ENCODE measurements at regions not wholly inside any gene's neighbourhood (a gene's known extent, or its start where the extent isn't known, plus 50 kb on each side); places are given as distances from the start of the nearest gene placed in this dataset.

DNA sequence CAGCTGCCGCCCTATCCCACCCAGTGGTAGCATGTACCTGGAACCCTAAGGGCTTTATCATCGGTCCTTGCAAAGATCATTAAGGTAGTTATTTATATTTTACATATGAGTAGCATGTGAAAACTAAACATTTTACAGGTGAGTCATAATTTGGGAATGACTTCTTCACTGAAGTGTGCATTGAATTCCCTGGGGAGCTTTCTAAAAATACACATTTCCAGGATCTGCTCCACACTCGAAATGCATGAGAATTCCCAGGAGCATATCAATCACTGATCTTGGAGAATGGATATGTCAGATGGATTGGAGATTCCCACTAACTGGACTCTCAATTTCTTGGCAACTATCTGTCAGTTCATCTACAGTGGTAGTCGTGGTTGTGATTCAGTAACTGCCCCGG is 717.5 kb downstream of the IRX1 start:
- DNase-seq (ENCODE audit: low read depth) = no peak

DNA sequence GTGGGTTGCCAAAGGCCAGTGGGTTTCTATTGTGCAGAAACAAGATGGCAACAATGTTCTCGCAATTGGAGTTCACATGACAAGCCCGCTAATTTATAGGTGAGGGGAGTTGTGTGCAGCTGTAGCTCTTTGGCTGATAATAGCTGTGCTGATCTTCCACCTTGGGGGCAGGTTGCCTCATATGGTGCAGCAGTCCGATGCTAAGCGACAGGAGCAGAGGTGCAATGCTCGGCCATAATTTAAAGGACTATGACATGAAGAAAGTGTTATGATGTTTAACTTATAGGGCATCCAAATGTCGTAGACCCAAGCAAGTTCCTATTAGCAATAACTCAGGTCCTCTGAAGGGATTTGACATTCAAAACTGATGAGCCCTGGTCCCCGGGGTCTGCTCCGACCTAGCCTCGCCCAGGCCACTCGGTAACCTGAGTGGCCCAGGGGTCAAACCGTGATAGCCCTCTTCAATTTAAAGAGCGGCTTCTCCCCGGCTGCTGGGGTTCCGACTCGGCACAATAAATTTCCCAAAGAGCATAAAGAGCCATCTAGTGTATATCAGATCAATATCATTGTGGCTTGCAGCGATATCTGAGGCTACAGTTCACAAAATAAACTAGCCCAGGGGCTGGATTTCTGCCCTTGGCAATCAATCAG is 724.0 kb downstream of the IRX1 start:
- no peak for DNase-seq (ENCODE audit: low read depth)

DNA sequence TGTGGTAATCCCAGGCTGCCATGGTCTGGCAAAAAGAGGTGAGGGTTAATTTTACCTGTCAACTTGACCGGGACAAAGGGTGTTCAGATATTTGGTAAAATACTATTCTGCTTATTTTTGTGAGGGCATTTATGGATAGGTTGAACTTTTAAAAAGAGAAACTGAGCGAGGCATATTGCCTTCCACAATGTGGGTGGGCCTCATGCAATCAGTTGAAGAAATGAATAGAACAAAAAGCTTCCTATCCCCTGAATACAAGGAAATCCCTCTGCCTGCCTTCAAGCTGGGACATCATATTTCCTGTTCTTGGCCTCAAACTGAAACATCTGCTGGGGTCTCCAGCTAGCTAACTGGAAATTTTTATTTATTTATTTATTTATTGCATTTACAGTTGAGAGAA is 734.7 kb downstream of the IRX1 start:
- DNase-seq (ENCODE audit: low read depth) = no peak

DNA sequence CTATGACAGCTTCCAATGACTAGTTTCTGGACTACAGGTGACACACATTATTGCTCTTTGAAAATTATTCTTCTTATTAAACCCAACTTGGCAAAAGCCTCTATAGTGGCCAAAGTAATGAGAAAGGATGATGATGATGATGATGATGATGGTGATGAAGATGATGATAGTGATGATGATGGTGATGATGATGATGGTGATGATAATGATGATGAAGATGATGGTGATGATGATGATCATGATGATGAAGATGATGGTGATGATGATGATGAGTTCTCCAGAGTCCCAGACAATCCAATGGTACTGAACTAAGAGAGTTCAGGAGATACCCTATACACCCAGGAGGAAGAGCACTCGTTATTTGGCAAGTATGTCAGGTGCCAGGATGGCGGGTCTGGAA is 739.4 kb downstream of the IRX1 start:
- DNase-seq (ENCODE audit: low read depth) = no peak

DNA sequence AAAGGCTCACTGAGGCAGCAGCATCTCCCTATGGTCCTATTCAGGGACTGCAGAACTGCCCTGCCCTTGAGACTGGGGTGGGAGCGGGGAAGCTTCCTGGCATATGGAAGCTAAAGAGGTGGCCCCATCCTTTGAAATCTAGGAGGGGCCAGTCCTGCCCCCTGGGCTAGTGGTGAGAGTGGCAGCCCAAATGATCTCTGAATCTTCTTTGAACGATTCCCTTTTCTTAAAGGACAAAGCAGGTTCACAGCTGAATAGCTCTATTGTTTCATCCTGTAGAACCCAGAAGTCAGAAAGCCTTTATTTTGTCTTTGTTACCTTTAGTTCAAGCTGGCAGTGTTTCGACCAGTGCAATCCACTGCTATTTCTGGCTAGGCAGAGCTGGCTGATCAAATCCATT is 741.9 kb downstream of the IRX1 start:
- DNase-seq (ENCODE audit: low read depth) = no peak

DNA sequence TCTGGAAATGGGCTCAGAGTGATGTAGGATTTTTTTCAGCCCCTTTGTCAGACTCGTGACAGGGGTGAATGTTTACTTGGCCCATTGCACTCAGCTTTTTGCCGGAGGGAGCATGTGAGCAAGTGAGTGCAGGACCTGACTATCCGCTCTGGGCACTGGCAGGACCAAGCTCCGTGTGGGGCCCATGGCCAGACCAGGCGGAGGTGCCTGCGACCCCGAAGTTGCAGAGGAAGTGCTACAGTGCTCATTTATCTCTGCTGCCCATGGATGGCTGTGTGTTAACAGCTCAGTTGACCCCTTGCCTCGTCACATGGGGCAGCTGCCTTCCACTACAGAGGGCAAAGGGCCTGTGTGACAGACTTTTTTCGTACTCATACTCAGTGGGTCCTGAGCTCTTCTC is 744.3 kb downstream of the IRX1 start:
- no peak for DNase-seq (ENCODE audit: low read depth)

DNA sequence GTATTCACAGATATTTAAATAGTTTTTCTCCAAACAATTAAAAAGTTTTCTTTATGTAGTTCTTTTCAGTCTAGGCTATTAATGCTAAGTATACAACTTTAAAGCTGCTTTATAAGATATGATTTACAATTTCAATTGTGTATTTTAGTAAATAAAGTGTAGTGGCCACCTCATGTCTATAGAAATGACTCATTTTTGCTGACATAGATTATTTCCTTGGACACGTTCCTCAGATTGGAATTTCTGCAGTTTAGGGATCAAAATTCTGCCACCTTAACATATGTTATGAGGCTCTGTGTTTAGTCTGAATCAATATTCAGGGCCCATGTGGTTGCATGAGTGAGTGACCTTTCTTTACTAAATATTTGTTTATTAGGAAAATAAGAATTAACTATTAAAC is 750.2 kb downstream of the IRX1 start:
- DNase-seq (ENCODE audit: low read depth) = no peak

DNA sequence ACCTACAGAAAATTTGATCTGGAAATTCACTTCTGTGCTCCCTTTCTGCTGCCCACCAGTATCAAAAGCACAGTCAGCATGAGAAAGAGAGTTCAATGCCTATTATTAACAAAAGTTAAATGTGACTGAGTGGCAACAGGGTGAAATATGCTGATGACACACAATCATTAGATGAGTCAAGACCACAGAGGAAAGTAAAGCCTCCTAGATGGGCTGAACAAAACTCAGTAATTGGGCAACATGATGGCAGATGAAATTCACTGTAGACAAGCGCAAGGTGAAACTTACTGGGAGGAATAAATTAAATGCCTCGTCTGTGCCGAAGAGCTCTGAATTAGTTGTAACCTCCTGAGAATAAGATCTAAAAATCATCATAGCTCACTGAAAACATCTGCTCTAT is 752.8 kb downstream of the IRX1 start:
- DNase-seq (ENCODE audit: low read depth) = no peak

DNA sequence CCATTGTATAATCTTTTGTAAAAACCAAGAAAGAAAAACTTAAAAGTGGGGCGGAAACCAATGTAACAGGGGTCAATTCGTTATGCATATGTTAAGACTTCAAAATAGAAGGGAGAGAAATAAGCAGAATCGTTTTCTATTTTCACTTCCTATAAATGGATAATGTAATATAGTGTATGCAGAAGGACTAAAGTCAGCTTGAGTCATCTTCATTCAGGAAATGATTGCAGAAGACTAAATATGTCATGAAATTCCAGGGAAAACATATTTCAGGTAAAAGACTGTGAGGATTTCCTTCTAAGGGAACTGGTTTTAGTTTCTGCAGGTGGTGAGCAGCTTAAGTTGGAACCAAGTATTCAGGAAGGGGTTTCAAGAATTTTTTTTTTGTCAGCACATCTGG is 753.3 kb downstream of the IRX1 start:
- DNase-seq (ENCODE audit: low read depth) = no peak

DNA sequence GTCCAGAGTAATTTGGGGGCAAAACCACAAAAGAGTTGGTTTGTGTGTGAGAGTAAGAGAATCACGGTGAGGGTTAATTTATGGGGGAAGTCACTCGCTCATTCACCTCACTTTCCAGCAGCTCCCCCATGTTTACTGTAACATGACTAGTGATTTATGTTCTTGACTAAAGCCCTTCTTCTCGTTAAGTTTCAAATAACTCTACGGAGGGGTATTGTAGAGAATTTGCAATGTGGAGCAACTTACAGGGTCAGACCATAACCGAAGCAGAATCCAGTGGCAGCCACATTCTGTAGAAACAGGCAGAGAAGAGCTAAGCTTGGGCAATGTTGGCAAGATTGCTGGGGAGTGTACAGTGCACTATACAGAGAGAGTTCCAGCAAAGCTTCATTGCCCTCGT is 760.6 kb downstream of the IRX1 start:
- no peak for DNase-seq (ENCODE audit: low read depth)

DNA sequence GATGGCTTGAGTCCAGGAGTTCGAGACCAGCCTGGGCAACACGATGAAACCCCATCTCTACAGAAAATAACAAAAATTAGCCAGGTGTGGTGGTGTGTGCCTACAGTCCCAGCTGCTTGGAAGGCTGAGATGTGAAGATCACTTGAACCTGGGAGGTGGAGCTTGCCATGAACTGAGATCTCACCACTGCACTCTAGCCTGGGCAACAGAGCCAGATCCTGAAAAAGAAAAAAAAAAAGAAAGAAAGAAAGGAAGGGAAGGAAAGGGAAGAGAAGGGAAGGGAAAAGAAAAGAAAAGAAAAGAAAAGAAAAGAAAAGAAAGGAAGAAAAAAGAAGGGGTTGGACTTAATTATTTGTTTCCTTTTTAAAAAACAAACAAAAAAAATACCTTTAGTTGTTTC is 764.2 kb downstream of the IRX1 start:
- no peak for DNase-seq (ENCODE audit: low read depth)

DNA sequence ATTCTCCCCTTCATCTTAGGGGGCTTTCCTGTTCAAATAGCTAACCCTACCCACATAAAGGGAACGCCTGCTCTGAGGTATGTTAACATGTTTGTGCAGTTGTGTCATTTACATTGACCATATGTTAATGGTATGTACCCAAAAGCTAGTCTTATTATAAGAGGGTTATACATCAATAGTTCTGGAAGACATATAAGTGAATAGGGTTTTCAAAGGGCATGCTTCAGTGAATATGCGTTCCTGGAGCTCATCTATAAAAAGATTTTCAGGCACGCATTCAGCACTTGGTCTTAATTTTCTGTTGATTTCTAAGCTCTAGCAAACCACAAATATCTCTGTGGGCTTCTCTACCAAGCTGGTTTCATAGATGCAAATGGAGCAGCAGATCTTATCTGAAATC is 766.1 kb downstream of the IRX1 start:
- DNase-seq (ENCODE audit: low read depth) = no peak

DNA sequence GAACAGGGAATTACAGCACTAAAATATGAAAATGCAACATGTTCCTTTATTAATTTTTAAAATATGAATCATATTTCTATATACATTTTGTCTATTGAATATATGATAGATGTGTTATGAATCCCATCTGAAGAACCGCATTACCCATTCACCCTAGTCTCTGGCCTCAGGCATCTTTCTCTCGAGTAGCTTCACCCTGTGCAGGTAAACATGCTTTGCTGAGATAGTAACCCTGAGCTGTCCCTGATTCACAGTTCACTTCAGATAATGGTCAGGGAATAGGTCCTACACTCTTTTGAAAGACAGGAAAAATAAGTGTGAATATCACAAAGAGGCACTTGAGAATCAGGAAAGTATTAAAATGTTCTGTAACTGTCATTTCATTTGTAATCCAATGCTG is 766.8 kb downstream of the IRX1 start:
- no peak for DNase-seq (ENCODE audit: low read depth)

DNA sequence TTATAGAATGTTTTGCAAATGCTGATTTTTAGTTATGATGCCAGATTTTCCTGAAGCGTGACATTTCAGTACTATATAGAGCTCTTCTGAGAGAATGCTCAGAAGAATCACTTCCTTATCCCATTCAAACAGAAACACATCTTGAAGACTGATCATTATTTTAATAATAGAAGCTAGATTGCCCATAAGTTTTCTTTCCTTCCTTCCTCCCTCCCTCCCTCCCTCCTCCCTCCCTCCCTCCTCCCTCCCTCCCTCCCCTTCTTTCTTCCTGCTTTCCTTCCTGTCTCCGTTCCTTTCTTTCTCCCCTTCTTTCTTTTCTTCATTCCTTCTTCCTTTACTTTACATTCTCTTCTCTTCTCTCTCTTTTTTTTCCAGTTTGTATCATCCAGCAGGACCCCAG is 767.4 kb downstream of the IRX1 start:
- DNase-seq (ENCODE audit: low read depth) = no peak

DNA sequence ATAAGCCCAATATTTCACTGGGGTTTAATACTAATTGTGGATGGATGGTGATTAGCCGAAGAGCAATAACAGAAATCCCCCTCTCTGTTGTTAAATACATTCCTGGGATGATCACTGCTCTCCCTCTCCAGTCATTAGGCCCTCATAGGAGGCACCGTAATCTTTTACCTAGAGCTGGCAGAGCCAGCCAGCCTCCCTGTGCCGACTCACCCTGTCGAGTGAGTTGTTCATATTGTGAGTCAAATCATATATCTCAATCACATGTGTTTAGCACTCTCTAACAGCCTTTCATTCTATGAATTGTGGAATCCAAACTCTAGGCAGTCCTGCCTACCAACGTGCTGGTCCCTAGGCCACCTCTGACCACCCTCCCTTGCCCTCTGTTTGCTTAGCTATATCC is 771.0 kb downstream of the IRX1 start:
- no peak for DNase-seq (ENCODE audit: low read depth)

DNA sequence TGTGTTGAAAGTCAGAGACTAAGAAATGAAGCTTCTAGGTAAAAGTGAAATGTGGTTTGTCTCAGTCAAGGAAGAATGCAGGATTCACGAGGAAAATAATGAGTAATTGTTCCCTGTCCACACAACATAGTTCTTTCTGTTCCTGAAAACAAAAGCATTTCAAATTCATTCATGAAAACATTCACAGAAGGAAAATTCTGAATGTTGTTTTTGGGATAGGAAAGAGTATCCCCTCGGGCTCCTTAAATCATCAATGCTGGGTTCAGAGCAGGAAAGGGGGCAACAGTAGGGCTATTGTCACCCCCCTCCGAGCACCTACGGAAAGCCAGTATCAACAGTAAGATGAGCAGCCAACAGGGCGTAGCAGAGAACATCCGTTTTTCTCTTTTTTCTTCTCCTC is 769.9 kb upstream of the ADAMTS16 start:
- DNase-seq (ENCODE audit: low read depth) = no peak

DNA sequence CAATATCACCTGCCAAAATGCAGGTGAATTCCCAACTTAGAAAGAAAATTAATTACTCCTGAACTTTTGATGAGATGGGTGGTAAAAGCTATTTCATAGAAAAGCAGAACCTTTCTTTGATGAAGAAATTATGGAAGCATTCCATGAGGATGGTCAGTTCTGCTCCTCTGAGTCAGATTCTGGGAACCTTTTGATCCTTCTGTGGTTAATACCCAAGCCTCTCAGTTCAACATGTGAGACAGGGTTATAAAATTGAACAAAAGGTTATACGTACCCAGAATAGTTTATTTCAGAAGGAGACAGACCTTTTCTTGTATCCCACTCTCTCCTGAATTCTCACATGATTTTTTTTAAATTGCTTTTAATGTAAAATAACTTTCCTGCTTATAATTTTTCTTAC is 767.6 kb upstream of the ADAMTS16 start:
- no peak for DNase-seq (ENCODE audit: low read depth)

DNA sequence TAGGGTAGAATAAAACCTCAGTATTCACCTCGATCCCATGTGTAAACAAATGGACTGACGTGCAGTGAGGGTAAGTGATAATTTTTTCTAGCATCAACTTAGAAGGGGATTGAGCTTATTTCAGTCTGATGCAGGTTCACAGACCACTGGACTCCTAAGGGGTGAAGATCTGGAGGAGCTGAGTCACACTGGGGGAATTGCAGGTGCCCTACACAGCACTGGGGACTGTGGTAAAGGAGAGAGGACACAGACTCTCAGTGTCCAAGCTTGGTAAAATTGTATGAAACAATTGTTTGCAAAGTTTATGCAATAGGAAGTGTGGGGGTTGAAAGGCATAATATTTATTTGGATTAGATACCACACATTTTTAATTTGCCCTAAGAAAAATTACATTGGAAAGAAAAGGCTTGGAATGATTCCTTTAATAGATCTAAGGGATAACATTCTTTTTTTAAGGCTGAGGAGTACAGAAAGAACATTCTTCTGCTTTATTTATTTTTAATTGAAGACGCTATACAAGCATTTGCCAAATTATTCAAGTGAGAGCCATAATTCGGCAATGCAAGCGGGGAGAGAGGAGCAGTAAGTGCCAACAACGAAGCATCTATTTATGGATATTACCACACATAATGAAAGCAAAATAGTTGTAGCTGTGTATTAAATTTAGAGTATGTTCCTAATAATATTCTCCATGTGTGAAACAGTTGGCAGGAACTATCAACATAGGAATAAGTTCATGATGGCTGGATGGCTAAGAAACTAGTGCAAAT is 766.9 kb upstream of the ADAMTS16 start:
- no peak for DNase-seq (ENCODE audit: low read depth)

DNA sequence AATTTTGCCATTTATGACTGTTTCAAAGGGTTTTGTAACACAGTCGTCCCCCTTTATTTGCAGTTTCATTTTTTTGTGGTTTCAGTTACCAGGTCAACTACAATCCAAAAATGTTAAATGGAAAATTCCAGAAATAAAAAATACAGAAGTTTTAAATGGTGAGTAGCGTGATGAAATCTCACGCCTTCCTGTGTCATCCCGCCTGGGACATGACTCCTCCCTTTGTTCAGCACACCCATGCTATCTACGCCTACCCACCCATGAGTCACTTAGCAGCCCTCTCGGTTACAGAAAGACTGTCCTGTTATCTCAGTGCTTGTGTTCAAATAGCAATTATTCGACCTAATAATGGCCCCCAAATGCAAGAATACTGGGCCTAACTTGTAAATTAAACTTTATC is 765.3 kb upstream of the ADAMTS16 start:
- DNase-seq (ENCODE audit: low read depth) = no peak

DNA sequence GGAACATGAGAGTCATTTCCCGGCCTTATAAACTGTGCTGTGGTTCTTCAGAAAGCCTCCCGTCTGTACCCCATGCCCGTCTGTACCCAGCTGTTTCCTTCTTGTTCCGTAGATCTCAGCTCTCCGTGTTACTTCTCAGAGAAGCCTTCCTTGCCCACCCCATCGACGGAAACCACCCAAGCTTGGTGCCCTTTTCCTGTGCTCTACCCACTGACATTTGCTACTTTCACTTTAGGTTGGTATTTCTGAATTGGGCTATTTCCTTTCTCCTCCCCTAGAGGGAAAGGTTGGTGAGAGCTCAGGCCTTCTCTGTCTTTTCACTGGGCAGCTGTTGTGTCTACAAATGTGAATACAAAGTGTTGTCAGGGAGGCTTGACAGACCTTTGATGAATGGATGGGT is 764.5 kb upstream of the ADAMTS16 start:
- DNase-seq (ENCODE audit: low read depth) = no peak

DNA sequence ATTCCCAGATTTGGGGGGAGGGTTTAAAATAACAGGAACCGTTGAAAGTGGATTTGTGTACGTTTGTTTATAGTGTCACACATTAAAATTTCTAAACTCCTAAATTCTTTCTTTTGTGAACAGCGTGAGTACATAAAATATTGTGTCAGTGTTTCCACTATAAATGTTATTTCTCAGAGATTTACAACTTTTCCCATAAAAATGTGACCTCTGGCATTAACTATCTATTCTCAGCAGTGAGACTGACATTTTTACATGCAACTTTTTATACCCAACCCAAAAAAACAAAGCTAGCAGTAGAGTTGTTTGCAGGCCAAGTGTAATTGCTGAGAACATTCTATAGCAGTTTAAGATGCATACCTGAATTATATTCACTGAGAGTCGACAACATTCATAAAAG is 757.0 kb upstream of the ADAMTS16 start:
- no peak for DNase-seq (ENCODE audit: low read depth)

DNA sequence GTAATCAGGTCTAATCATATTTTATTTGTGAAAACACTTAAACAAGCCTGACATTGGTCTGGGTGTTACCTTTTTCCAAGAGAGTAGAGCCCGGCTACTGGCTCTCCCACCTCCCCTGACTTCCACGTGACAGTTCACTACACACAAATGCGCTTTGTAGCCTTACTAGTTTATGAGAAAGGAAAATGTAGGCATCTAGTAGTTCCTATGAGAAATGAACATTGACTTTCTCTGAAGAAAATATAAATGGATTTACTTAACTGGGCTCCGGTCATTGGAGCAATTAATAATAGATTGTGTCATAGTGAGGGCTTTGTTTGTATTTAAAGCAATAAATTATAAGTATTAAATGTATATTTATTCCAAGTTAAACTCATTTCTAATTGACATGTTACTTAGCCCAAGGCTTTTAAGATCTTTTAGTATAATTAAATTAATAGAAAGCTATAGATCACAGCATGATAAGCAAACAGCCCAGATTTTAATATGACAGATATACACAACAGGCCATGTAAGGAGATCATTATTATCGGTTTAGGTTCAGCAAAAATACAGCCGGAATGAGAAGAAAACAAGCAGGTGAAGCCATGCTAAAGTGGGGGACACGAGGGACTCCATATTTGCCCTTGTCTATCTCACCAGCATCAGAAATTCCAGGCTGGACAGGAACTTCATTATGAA is 756.5 kb upstream of the ADAMTS16 start:
- DNase-seq (ENCODE audit: low read depth) = no peak

DNA sequence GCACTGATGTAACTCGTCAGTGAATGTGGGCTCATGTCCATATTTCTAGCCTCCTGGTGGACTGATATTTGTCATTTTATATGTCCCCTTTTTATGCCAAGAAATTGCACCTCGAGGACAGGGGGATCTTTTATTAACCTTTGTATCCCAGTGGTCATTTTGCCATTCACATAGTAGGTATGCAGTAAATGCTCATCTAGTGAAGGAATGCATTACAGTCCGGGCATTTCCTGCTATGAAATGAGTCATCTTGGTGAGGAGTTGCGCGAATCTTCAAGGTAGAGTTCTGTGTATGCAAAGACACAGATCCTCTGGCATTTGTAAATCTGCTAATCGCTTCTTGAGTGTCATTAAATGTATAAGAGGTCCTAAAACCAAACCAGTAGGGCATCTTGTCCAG is 755.5 kb upstream of the ADAMTS16 start:
- no peak for DNase-seq (ENCODE audit: low read depth)

DNA sequence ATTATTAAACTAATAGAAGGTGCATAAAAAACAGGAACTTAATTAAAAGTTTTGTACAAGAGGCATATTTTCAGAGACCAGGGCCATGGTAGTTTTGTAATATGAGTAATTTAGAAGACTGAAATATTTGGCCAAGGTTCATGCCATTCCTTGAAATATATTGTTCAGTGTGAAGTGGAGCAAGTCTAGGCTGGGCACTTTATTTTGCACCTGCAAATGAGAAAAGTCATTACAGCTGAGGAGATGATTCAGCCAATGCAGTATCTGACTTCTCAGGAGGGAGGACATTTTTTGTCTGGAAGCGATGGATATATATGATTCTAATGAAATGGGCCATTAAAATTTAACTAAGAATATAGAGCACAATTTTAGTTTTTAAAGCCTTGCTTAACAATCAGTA is 754.0 kb upstream of the ADAMTS16 start:
- no peak for DNase-seq (ENCODE audit: low read depth)

Measured in HS-27A (cell line).